ENCODE measurements at regions not wholly inside any gene's neighbourhood (a gene's known extent, or its start where the extent isn't known, plus 50 kb on each side); places are given as distances from the start of the nearest gene placed in this dataset.

GRCh38 chr18:37673671-37674070 is 108.1 kb upstream of the CELF4 start:
- Histone ChIP-seq H3K4me3 (no peak overlapping the region), H3K9me3 (peaks cover 0 to 7% of the 10 kb centered on the region in 2 donors), H3K27me3 (no peaks in the 10 kb centered on the region), H3K36me3 (no peaks in the 10 kb centered on the region), H3K27ac (no peak overlapping the region), H3K4me1 (no peaks in the 10 kb centered on the region)
- TF ChIP-seq POLR2AphosphoS5 (IDR thresholded peaks at IDR 0.05) (no peak), POLR2A (IDR thresholded peaks at IDR 0.05) (no peak), CTCF (IDR thresholded peaks at IDR 0.05) (no peak)
- no peak for DNase-seq (ENCODE audit: low spot score in 2 of 2)
- intact Hi-C loops (cut with DNase I; ENCODE audit: low total_unique reads): no loop called here

- intact Hi-C loops (cut with DNase I; ENCODE audit: low total_unique reads): no loop called here
- no peak overlapping the region for H3K27ac ChIP-seq
- no peaks in the 10 kb centered on the region for H3K4me1 ChIP-seq
- TF ChIP-seq POLR2AphosphoS5 (IDR thresholded peaks at IDR 0.05) (no peak), CTCF (IDR thresholded peaks at IDR 0.05) (no peak), POLR2A (IDR thresholded peaks at IDR 0.05) (no peak)
- H3K36me3 ChIP-seq: no peaks in the 10 kb centered on the region
- H3K4me3 ChIP-seq: no peak overlapping the region
- no peak for DNase-seq (ENCODE audit: low spot score in 2 of 2)
- peaks cover 0 to 7% of the 10 kb centered on the region in 2 donors for H3K9me3 ChIP-seq
- no peaks in the 10 kb centered on the region for H3K27me3 ChIP-seq
These were observed 107.5 kb upstream of the CELF4 start for GRCh38 chr18:37672932-37673595.

- Histone ChIP-seq H3K36me3 (no peaks in the 10 kb centered on the region), H3K4me1 (no peaks in the 10 kb centered on the region)
- intact Hi-C loops (cut with DNase I; ENCODE audit: low total_unique reads): no loop called here
These were observed 106.4 kb upstream of the CELF4 start for GRCh38 chr18:37672001-37672400.

GRCh38 chr18:37671530-37671929 is 105.9 kb upstream of the CELF4 start:
- no peak for TF ChIP-seq POLR2A (IDR thresholded peaks at IDR 0.05)
- TF ChIP-seq POLR2AphosphoS5 (IDR thresholded peaks at IDR 0.05): no peak
- TF ChIP-seq CTCF (IDR thresholded peaks at IDR 0.05): no peak
- H3K27me3 ChIP-seq: no peaks in the 10 kb centered on the region
- no peaks in the 10 kb centered on the region for H3K4me1 ChIP-seq
- no peak for DNase-seq (ENCODE audit: low spot score in 2 of 2)
- H3K36me3 ChIP-seq: no peaks in the 10 kb centered on the region
- intact Hi-C loops (cut with DNase I; ENCODE audit: low total_unique reads): no loop called here
- H3K27ac ChIP-seq: no peak overlapping the region
- H3K4me3 ChIP-seq: no peak overlapping the region
- peaks cover 0 to 7% of the 10 kb centered on the region in 2 donors for H3K9me3 ChIP-seq

More at GRCh38 chr18:37672001-37672400, 106.4 kb upstream of the CELF4 start:
- TF ChIP-seq POLR2AphosphoS5 (IDR thresholded peaks at IDR 0.05) (no peak), CTCF (IDR thresholded peaks at IDR 0.05) (no peak), POLR2A (IDR thresholded peaks at IDR 0.05) (no peak)
- no peak for DNase-seq (ENCODE audit: low spot score in 2 of 2)
- no peak overlapping the region for H3K4me3 ChIP-seq
- no peak overlapping the region for H3K27ac ChIP-seq
- no peaks in the 10 kb centered on the region for H3K27me3 ChIP-seq
- peaks cover 0 to 7% of the 10 kb centered on the region in 2 donors for H3K9me3 ChIP-seq

- H3K27me3 ChIP-seq: no peaks in the 10 kb centered on the region
- H3K9me3 ChIP-seq: peaks cover 0 to 7% of the 10 kb centered on the region in 2 donors
- no peak for TF ChIP-seq CTCF (IDR thresholded peaks at IDR 0.05)
- TF ChIP-seq POLR2AphosphoS5 (IDR thresholded peaks at IDR 0.05): no peak
- no peak for TF ChIP-seq POLR2A (IDR thresholded peaks at IDR 0.05)
- no peaks in the 10 kb centered on the region for H3K36me3 ChIP-seq
- DNase-seq (ENCODE audit: low spot score in 2 of 2): no peak
- intact Hi-C loops (cut with DNase I; ENCODE audit: low total_unique reads): no loop called here
- H3K4me1 ChIP-seq: no peaks in the 10 kb centered on the region
- no peak overlapping the region for H3K4me3 ChIP-seq
- H3K27ac ChIP-seq: no peak overlapping the region
These were observed 105.5 kb upstream of the CELF4 start for GRCh38 chr18:37671119-37671518.
